IMR-90 (cell line): ENCODE measurements at regions not wholly inside any gene's neighbourhood (a gene's known extent, or its start where the extent isn't known, plus 50 kb on each side); places are given as distances from the start of the nearest gene placed in this dataset.

Experiments used
- ATAC-seq: fragments of 200-7000 bp; cut with Tn5 transposase; 2 replicates; pipeline ENCODE4 v1.9.1; 2020; ENCODE audit warnings: low read depth, mild to moderate bottlenecking, moderate library complexity
- BruUV-seq: library from RNA; stranded (reverse); fragments of 400-500 nt; replicated peaks from 2 replicates; lab custom pipeline; 2021; lab: Mats Ljungman, UMichigan
- CTCF ChIA-PET: fragments of 300-600 bp; formaldehyde crosslinking; extraction: SDS; loops from one replicate; lab custom pipeline; 2021; ENCODE audit warnings: antibody characterized with exemption; lab: Yijun Ruan, JAX
- POLR2A ChIA-PET: fragments of 300-600 bp; sonication (Branson Sonifier 250); formaldehyde crosslinking; loops from one replicate; lab custom pipeline; 2022; ENCODE audit warnings: antibody characterized with exemption; ENCODE audit not compliant: unreplicated experiment; lab: Charles Lee
- DNase-seq: peaks from one replicate; pipeline ENCODE4 v3.0.0; 2013
- H2AFZ ChIP-seq: replicated peaks from 2 replicates; pipeline ENCODE3; 2013; ENCODE audit warnings: low read length, mild to moderate bottlenecking; ENCODE audit not compliant: poor library complexity
- H2AK5ac ChIP-seq: 2 replicates; pipeline ENCODE4 v1.6.1; 2013; ENCODE audit warnings: low read depth, low read length, inconsistent platforms
- H2AK9ac ChIP-seq: replicated peaks from 2 replicates; pipeline ENCODE3; 2013; ENCODE audit warnings: mild to moderate bottlenecking, low read depth, low read length, moderate library complexity; ENCODE audit not compliant: poor library complexity
- H2BK120ac ChIP-seq: 2 replicates; pipeline ENCODE4 v1.6.1; 2013; ENCODE audit warnings: low read depth, low read length, inconsistent platforms
- H2BK15ac ChIP-seq: 3 replicates; pipeline ENCODE4 v1.6.1; 2013; ENCODE audit warnings: low read depth, low read length, inconsistent platforms
- H2BK20ac ChIP-seq: 2 replicates; pipeline ENCODE4 v1.6.1; 2013; ENCODE audit warnings: low read depth, mild to moderate bottlenecking, inconsistent platforms, low read length, moderate library complexity
- H2BK5ac ChIP-seq: 2 replicates; pipeline ENCODE4 v1.6.1; 2013; ENCODE audit warnings: mild to moderate bottlenecking, low read depth, low read length, inconsistent platforms; ENCODE audit not compliant: poor library complexity, severe bottlenecking
- H3K14ac ChIP-seq: replicated peaks from 2 replicates; pipeline ENCODE4 v1.6.1; 2013; ENCODE audit warnings: low read depth, low read length, inconsistent platforms
- H3K18ac ChIP-seq: 2 replicates; pipeline ENCODE4 v1.6.1; 2013; ENCODE audit warnings: low read depth, low read length, control low read depth
- H3K23ac ChIP-seq: 2 replicates; pipeline ENCODE4 v1.6.1; 2013; ENCODE audit warnings: low read depth, low read length, inconsistent platforms
- H3K27ac ChIP-seq: 2 replicates; pipeline ENCODE4 v1.5.1; 2013; ENCODE audit warnings: mild to moderate bottlenecking, control low read depth, low read length; ENCODE audit not compliant: insufficient read depth
- H3K27me3 ChIP-seq: 2 replicates; pipeline ENCODE4 v1.6.1; 2013; ENCODE audit warnings: low read length; ENCODE audit not compliant: control insufficient read depth, insufficient read depth
- H3K36me3 ChIP-seq: 2 replicates; pipeline ENCODE4 v1.6.1; 2013; ENCODE audit warnings: low read length, mixed read lengths; ENCODE audit not compliant: control insufficient read depth, insufficient read depth
- H3K4ac ChIP-seq: 2 replicates; pipeline ENCODE4 v1.6.1; 2013; ENCODE audit warnings: low read depth, low read length, inconsistent platforms
- H3K4me1 ChIP-seq: 2 replicates; pipeline ENCODE4 v1.6.1; 2013; ENCODE audit warnings: low read length, mixed read lengths; ENCODE audit not compliant: control insufficient read depth, insufficient read depth
- H3K4me2 ChIP-seq: 2 replicates; pipeline ENCODE4 v1.6.1; 2013; ENCODE audit warnings: low read depth, mild to moderate bottlenecking, control low read depth, low read length, moderate library complexity
- H3K4me3 ChIP-seq: 2 replicates; pipeline ENCODE4 v1.5.1; 2013; ENCODE audit warnings: low read depth, mild to moderate bottlenecking, control low read depth, low read length, moderate library complexity; ENCODE audit not compliant: insufficient read depth
- H3K56ac ChIP-seq: 2 replicates; pipeline ENCODE4 v1.6.1; 2013; ENCODE audit warnings: low read length, inconsistent platforms; ENCODE audit not compliant: insufficient read depth; ENCODE audit errors: extremely low read depth
- H3K79me1 ChIP-seq, 2 experiments: 2 replicates each; pipeline ENCODE4 v1.6.1; 2013; ENCODE audit warnings: low read length in 2 of 2, inconsistent platforms in 1 of 2, low read depth in 1 of 2
- H3K9ac ChIP-seq: 2 replicates; pipeline ENCODE4 v1.6.1; 2013; ENCODE audit warnings: low read depth, low read length, control low read depth
- H3K9me1 ChIP-seq: 2 replicates; pipeline ENCODE4 v1.6.1; 2013; ENCODE audit warnings: low read length, inconsistent platforms; ENCODE audit not compliant: insufficient read depth
- H3K9me3 ChIP-seq: 2 replicates; pipeline ENCODE4 v1.6.1; 2013; ENCODE audit warnings: low read length; ENCODE audit not compliant: control insufficient read depth, insufficient read depth
- H4K20me1 ChIP-seq: 2 replicates; pipeline ENCODE4 v1.6.1; 2013; ENCODE audit warnings: low read length, inconsistent platforms; ENCODE audit not compliant: insufficient read depth
- H4K5ac ChIP-seq: 2 replicates; pipeline ENCODE4 v1.6.1; 2013; ENCODE audit warnings: mild to moderate bottlenecking, low read depth, low read length, control low read depth
- H4K8ac ChIP-seq, 2 experiments: 2 replicates each; pipeline ENCODE4 v1.6.1; 2013; ENCODE audit warnings: low read depth in 2 of 2, low read length in 2 of 2, control low read depth in 1 of 2, inconsistent platforms in 1 of 2
- H4K91ac ChIP-seq: 2 replicates; pipeline ENCODE4 v1.6.1; 2013; ENCODE audit warnings: low read depth, low read length, inconsistent platforms; ENCODE audit not compliant: insufficient read depth
- BHLHE40 ChIP-seq: fragments of 150-350 bp; IDR thresholded peaks from 2 replicates; pipeline ENCODE4 v1.6.1; 2016; ENCODE audit warnings: mild to moderate bottlenecking, low read depth, low read length
- CEBPB ChIP-seq: IDR thresholded peaks from 2 replicates; pipeline ENCODE4 v1.6.1; 2012; ENCODE audit warnings: low read depth, low read length, improper control_type of control experiment
- CHD1 ChIP-seq: IDR thresholded peaks from 2 replicates; pipeline ENCODE4 v1.6.1; 2012; ENCODE audit warnings: low read depth, low read length, improper control_type of control experiment
- CTCF ChIP-seq: conservative IDR thresholded peaks from 2 replicates; pipeline ENCODE4 v1.5.1; 2012; ENCODE audit warnings: mild to moderate bottlenecking, low read depth, low read length, improper control_type of control experiment
- ELK1 ChIP-seq: fragments of 150-350 bp; IDR thresholded peaks from 2 replicates; pipeline ENCODE4 v1.6.1; 2016; ENCODE audit warnings: low read depth, mild to moderate bottlenecking, low read length, moderate library complexity, borderline replicate concordance
- FOS ChIP-seq: fragments of 150-350 bp; IDR thresholded peaks from 2 replicates; pipeline ENCODE4 v1.6.1; 2016; ENCODE audit warnings: low read depth, low read length
- MAFK ChIP-seq: IDR thresholded peaks from 2 replicates; pipeline ENCODE4 v1.6.1; 2012; ENCODE audit warnings: low read depth, low read length, improper control_type of control experiment
- NFE2L2 ChIP-seq: fragments of 150-350 bp; IDR thresholded peaks from 2 replicates; pipeline ENCODE4 v1.6.1; 2016; ENCODE audit warnings: low read depth, mild to moderate bottlenecking, low read length
- POLR2A ChIP-seq: IDR thresholded peaks from 2 replicates; pipeline ENCODE4 v1.6.1; 2012; ENCODE audit warnings: mild to moderate bottlenecking, low read depth, low read length
- RCOR1 ChIP-seq: IDR thresholded peaks from 2 replicates; pipeline ENCODE4 v1.6.1; 2012; ENCODE audit warnings: mild to moderate bottlenecking, low read length, improper control_type of control experiment; ENCODE audit not compliant: insufficient replicate concordance
- RFX5 ChIP-seq: IDR thresholded peaks from 2 replicates; pipeline ENCODE4 v1.8.0; 2012; ENCODE audit warnings: low read depth, mild to moderate bottlenecking, low read length, moderate library complexity
- SMC3 ChIP-seq: fragments of 150-350 bp; IDR thresholded peaks from 2 replicates; pipeline ENCODE4 v1.6.1; 2016; ENCODE audit warnings: low read depth, mild to moderate bottlenecking, antibody characterized with exemption, low read length, moderate library complexity
- USF2 ChIP-seq: fragments of 150-350 bp; IDR thresholded peaks from 2 replicates; pipeline ENCODE4 v1.6.1; 2017; ENCODE audit warnings: mild to moderate bottlenecking, antibody characterized with exemption, low read length, low read depth
- WGBS, 2 experiments: methylation state at CpG; one replicate each; pipeline versions ENCODE4 v1.1.5 to v1.1.7; 2013; ENCODE audit warnings: missing lambda C conversion rate in 2 of 2; ENCODE audit not compliant: insufficient read length in 1 of 2; ENCODE audit errors: extremely low coverage in 2 of 2; 5-methylcytosine and 5-hydroxymethylcytosine counted together
- dilution Hi-C: fragments of 300-500 bp; cut with HindIII; formaldehyde crosslinking; loops from one replicate; pipeline ENCODE4 v1.14.3; 2018; ENCODE audit warnings: low sequenced_read_pairs; ENCODE audit not compliant: unreplicated experiment
- in situ Hi-C: fragments of 300-500 bp; cut with MboI; formaldehyde crosslinking; loops from 3 replicates; pipeline ENCODE4 v1.14.3; 2019; ENCODE audit warnings: low sequenced_read_pairs, inconsistent platforms, mixed read lengths
- intact Hi-C: fragments of 100-400 bp; cut with micrococcal nuclease; formaldehyde crosslinking; loops from 2 replicates; pipeline ENCODE4 v1.10.0; 2022

- WGBS, 2 experiments = 62% methylated on average over 3 of the region's 5 CpGs; no CpG with 5 or more reads in 1 of the 2 experiments
- no peaks in the 10 kb centered on the region for H3K9me1 ChIP-seq
- no peak overlapping the region for H3K4ac ChIP-seq
- no peak overlapping the region for H2BK15ac ChIP-seq
- H2BK5ac ChIP-seq = no peak overlapping the region
- H2AK9ac ChIP-seq = no peak overlapping the region
- ATAC-seq (no peak), DNase-seq (no peak)
- H3K79me1 ChIP-seq = no peaks in the 10 kb centered on the region
- no peaks in the 10 kb centered on the region for H3K36me3 ChIP-seq
- H3K4me2 ChIP-seq = no peak overlapping the region
- H3K4me3 ChIP-seq = no peak overlapping the region
- H2AFZ ChIP-seq = no peak overlapping the region
- H3K9me3 ChIP-seq = no peaks in the 10 kb centered on the region
- no peak overlapping the region for H4K8ac ChIP-seq
- H3K27ac ChIP-seq = no peak overlapping the region
- no peak overlapping the region for H3K14ac ChIP-seq
- dilution Hi-C loops = no loop called here
- no peak overlapping the region for H2BK20ac ChIP-seq
- H3K23ac ChIP-seq = no peak overlapping the region
- H2BK120ac ChIP-seq = no peak overlapping the region
- no peak overlapping the region for H4K5ac ChIP-seq
- H3K4me1 ChIP-seq = no peaks in the 10 kb centered on the region
- POLR2A ChIA-PET = no interaction called here
- H3K27me3 ChIP-seq = no peaks in the 10 kb centered on the region
- H3K9ac ChIP-seq = no peak overlapping the region
- intact Hi-C loops = no loop called here
- no peak overlapping the region for H2AK5ac ChIP-seq
- CTCF ChIA-PET = no interaction called here
- H4K91ac ChIP-seq = no peak overlapping the region
- TF ChIP-seq CEBPB (no peak), RFX5 (no peak), CTCF (no peak), FOS (no peak), BHLHE40 (no peak), RCOR1 (no peak), CHD1 (no peak), MAFK (no peak), POLR2A (no peak), USF2 (no peak), SMC3 (no peak), NFE2L2 (no peak), ELK1 (no peak)
- no peak overlapping the region for H3K56ac ChIP-seq
- in situ Hi-C loops = no loop called here
- no peaks in the 10 kb centered on the region for H4K20me1 ChIP-seq
- no peak overlapping the region for H3K18ac ChIP-seq
- BruUV-seq = no TSS peak
Observed at GRCh38 chr18:71842666-71843065, 701.5 kb downstream of the CBLN2 start.
